ENCODE measurements at regions not wholly inside any gene's neighbourhood (a gene's known extent, or its start where the extent isn't known, plus 50 kb on each side); places are given as distances from the start of the nearest gene placed in this dataset.

DNA sequence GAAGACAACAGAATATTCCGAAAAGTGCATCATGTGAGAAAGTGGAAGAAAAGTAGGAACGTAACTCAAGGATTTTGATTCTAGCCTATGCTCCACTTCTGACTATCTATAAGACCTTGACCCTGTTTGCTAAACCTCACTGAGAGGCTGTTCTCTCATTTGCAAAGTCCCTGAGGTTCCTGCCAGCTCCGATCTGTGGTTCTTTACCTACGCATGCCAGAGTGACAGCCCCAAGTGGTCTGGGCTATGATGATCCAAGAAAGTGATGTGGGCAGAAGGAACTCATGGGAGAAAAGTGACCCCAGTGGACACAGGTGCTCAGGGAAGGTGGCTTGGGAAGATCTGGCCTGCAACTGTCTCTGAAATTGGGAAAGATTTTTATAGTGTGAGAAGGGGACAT lies 301.1 kb upstream of the CDH11 start:
- no peak for DNase-seq (ENCODE audit: extremely low spot score in 2 of 2)
- H3K4me3 ChIP-seq = no peak overlapping the region
- H3K27me3 ChIP-seq = no peaks in the 10 kb centered on the region
- H3K27ac ChIP-seq = no peak overlapping the region
- H3K36me3 ChIP-seq = no peaks in the 10 kb centered on the region
- no peaks in the 10 kb centered on the region for H3K4me1 ChIP-seq
- no peaks in the 10 kb centered on the region for H3K9me3 ChIP-seq
- no peak for TF ChIP-seq POLR2AphosphoS5 (IDR thresholded peaks at IDR 0.05; ENCODE audit: insufficient read depth in 1 of 2, low read depth in 1 of 2)
- TF ChIP-seq, protein P1, sequence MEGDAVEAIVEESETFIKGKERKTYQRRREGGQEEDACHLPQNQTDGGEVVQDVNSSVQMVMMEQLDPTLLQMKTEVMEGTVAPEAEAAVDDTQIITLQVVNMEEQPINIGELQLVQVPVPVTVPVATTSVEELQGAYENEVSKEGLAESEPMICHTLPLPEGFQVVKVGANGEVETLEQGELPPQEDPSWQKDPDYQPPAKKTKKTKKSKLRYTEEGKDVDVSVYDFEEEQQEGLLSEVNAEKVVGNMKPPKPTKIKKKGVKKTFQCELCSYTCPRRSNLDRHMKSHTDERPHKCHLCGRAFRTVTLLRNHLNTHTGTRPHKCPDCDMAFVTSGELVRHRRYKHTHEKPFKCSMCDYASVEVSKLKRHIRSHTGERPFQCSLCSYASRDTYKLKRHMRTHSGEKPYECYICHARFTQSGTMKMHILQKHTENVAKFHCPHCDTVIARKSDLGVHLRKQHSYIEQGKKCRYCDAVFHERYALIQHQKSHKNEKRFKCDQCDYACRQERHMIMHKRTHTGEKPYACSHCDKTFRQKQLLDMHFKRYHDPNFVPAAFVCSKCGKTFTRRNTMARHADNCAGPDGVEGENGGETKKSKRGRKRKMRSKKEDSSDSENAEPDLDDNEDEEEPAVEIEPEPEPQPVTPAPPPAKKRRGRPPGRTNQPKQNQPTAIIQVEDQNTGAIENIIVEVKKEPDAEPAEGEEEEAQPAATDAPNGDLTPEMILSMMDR (IDR thresholded peaks at IDR 0.05) = no peak
- TF ChIP-seq POLR2A (IDR thresholded peaks at IDR 0.05) = no peak
- intact Hi-C loops (cut with DNase I) = no loop called here

DNA sequence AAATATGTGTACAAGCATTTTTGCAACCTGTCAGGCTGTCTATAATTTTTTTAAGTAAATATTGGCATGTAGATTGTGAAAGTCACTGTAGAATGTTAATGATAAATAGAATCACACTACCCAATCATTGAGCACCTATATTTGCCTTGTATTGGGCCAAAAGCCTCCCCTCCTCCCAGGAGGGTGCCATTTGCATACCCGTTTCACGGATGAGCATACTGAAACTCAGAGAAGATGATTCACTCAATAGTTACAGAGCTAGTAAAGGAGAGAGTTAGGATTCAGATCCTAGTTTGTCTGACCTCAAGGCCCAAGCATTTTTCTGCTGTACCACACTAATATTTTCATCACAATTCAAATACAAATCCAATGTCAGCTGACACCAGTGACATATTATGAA lies 299.7 kb upstream of the CDH11 start:
- DNase-seq (ENCODE audit: extremely low spot score in 2 of 2) = no peak
- H3K27ac ChIP-seq = no peak overlapping the region
- no peaks in the 10 kb centered on the region for H3K27me3 ChIP-seq
- TF ChIP-seq POLR2A (IDR thresholded peaks at IDR 0.05) = no peak
- no peak for TF ChIP-seq POLR2AphosphoS5 (IDR thresholded peaks at IDR 0.05; ENCODE audit: insufficient read depth in 1 of 2, low read depth in 1 of 2)
- TF ChIP-seq, protein P1 (IDR thresholded peaks at IDR 0.05) = no peak
- no peaks in the 10 kb centered on the region for H3K9me3 ChIP-seq
- intact Hi-C loops (cut with DNase I) = no loop called here
- H3K4me3 ChIP-seq = no peak overlapping the region
- H3K4me1 ChIP-seq = no peaks in the 10 kb centered on the region
- H3K36me3 ChIP-seq = no peaks in the 10 kb centered on the region

DNA sequence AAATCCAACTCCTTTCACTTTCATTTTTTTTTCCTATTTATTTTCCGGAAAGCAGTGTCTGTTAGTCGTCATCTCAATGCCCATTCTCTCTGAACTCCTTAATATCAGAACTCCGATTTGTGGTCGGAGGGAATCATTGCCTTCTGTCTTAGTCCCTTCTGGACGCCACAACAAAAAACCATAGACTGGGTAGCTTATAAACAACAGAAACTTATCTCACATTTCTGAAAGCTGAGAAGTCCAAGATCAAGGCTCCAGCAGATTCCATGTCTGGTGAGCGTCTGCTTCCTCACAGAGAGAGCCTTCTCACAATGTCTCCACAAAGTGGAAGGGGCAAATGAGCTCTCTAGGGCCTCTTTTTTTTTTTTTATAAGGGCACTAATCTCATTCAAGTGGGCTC lies 296.6 kb upstream of the CDH11 start:
- Histone ChIP-seq H3K27ac (no peak overlapping the region), H3K4me1 (no peaks in the 10 kb centered on the region), H3K9me3 (no peaks in the 10 kb centered on the region), H3K4me3 (no peak overlapping the region), H3K36me3 (no peaks in the 10 kb centered on the region), H3K27me3 (no peaks in the 10 kb centered on the region)
- DNase-seq (ENCODE audit: extremely low spot score in 2 of 2) = no peak
- intact Hi-C loops (cut with DNase I) = no loop called here
- TF ChIP-seq, protein P1 (IDR thresholded peaks at IDR 0.05) = no peak
- no peak for TF ChIP-seq POLR2A (IDR thresholded peaks at IDR 0.05)
- no peak for TF ChIP-seq POLR2AphosphoS5 (IDR thresholded peaks at IDR 0.05; ENCODE audit: insufficient read depth in 1 of 2, low read depth in 1 of 2)

DNA sequence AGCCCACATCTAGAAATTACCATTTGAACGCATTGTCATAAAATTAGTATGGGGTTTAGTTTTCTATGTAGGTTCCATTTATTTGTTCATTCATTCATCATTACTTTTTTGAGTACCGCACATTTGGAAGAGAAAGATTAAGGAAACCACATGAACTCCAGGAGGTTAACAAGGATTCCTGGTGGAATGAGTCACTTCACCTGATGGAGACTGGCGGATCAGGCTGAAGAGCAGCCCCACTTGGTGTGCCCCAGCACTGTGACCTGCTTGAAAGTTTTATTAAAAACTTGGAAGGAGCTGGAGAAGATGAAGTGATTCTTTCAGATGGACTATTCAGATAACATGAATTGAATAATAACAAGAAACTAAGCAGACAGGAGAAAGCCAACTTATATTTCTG lies 293.6 kb upstream of the CDH11 start:
- no peak for TF ChIP-seq POLR2A (IDR thresholded peaks at IDR 0.05)
- no peak for TF ChIP-seq POLR2AphosphoS5 (IDR thresholded peaks at IDR 0.05; ENCODE audit: insufficient read depth in 1 of 2, low read depth in 1 of 2)
- TF ChIP-seq, protein P1 (IDR thresholded peaks at IDR 0.05) = no peak
- intact Hi-C loops (cut with DNase I) = no loop called here
- no peak for DNase-seq (ENCODE audit: extremely low spot score in 2 of 2)

DNA sequence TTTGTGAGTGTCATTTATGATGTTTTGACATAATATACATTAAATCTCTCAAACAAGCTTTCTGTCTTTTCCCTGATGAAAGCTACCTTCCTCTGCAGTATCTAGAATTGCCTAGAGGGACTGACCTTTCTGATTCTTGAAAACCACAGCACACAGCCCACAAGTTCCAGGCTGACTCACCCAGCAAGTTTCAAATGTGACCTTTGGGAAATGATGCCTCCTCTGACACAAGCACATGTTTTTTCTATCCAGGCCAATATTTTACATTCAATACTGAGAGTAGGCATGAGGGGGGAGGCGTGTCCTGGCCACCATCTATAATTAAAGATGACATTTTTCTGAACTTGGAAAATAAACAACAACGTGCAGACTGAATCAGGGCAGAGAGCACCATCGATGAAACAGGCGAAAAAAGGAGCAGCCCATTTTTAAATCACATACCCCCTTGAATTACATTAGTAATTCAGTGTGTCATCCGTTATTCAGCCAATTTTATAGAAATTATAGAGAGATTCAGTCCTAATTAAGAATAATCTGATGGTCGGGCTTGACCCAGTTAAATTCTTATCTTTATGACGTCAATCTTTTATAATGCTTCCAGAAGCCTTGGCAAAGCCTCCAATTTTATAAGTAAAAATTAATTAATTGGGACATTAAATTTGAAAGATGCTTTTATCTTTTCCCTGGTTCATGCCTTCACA lies 292.6 kb upstream of the CDH11 start:
- Histone ChIP-seq H3K36me3 (no peaks in the 10 kb centered on the region), H3K4me1 (no peaks in the 10 kb centered on the region), H3K27me3 (no peaks in the 10 kb centered on the region), H3K9me3 (no peaks in the 10 kb centered on the region), H3K4me3 (no peak overlapping the region), H3K27ac (no peak overlapping the region)
- intact Hi-C loops (cut with DNase I) = no loop called here
- DNase-seq (ENCODE audit: extremely low spot score in 2 of 2) = no peak
- TF ChIP-seq POLR2A (IDR thresholded peaks at IDR 0.05) (no peak), POLR2AphosphoS5 (IDR thresholded peaks at IDR 0.05; ENCODE audit: insufficient read depth in 1 of 2, low read depth in 1 of 2) (no peak)
- TF ChIP-seq, protein P1 (IDR thresholded peaks at IDR 0.05) = no peak

More for the DNA sequence above, 293.6 kb upstream of the CDH11 start:
- Histone ChIP-seq H3K4me1 (no peaks in the 10 kb centered on the region), H3K27ac (no peak overlapping the region), H3K27me3 (no peaks in the 10 kb centered on the region), H3K4me3 (no peak overlapping the region), H3K9me3 (no peaks in the 10 kb centered on the region), H3K36me3 (no peaks in the 10 kb centered on the region)
